HL-60 (cell line): ENCODE measurements at regions not wholly inside any gene's neighbourhood (a gene's known extent, or its start where the extent isn't known, plus 50 kb on each side); places are given as distances from the start of the nearest gene placed in this dataset.

Experiments
- DNase-seq, 2 experiments: peaks; one replicate each; pipeline ENCODE4 v3.0.0-alpha.2; 2010 to 2020; ENCODE audit warnings: low read depth in 1 of 2, low spot score in 1 of 2
- H3K27ac ChIP-seq: fragments of 250-450 bp; sonication (Bioruptor Pico); replicated peaks from 2 replicates; pipeline ENCODE4 v1.5.1; 2020; ENCODE audit warnings: mild to moderate bottlenecking, moderate library complexity
- H3K27me3 ChIP-seq: fragments of 250-450 bp; sonication (Bioruptor Pico); 2 replicates; pipeline ENCODE4 v1.5.1; 2021; ENCODE audit warnings: mild to moderate bottlenecking, moderate library complexity; ENCODE audit not compliant: insufficient read depth, poor library complexity, severe bottlenecking
- H3K4me3 ChIP-seq: replicated peaks from 2 replicates; pipeline ENCODE4 v1.5.1; 2011; ENCODE audit warnings: mild to moderate bottlenecking, control low read depth, low read length; ENCODE audit not compliant: insufficient read depth
- CTCF ChIP-seq: IDR thresholded peaks from one replicate; pipeline ENCODE4 v1.5.1; 2011; ENCODE audit warnings: low read length, control low read depth, inconsistent platforms; ENCODE audit not compliant: insufficient read depth
- GABPA ChIP-seq: IDR thresholded peaks from 2 replicates; pipeline ENCODE4 v1.6.1; 2012; ENCODE audit warnings: low read depth
- POLR2AphosphoS5 ChIP-seq: IDR thresholded peaks from 2 replicates; pipeline ENCODE4 v1.6.1; 2012; ENCODE audit warnings: low read depth
- REST ChIP-seq: IDR thresholded peaks from 2 replicates; pipeline ENCODE4 v1.6.1; 2012; ENCODE audit warnings: low read depth; ENCODE audit not compliant: insufficient replicate concordance
- SPI1 ChIP-seq: IDR thresholded peaks from 2 replicates; pipeline ENCODE4 v1.6.1; 2012; ENCODE audit warnings: low read depth, mild to moderate bottlenecking, borderline replicate concordance

GRCh38 chr1:23614032-23614660 is 54.8 kb upstream of the ID3 start:
- peaks cover 22% of the 10 kb centered on the region for H3K27me3 ChIP-seq
- no peak for TF ChIP-seq CTCF
- no peak for TF ChIP-seq POLR2AphosphoS5
- TF ChIP-seq GABPA = no peak
- no peak for TF ChIP-seq SPI1
- no peak for TF ChIP-seq REST
- no peak overlapping the region for H3K27ac ChIP-seq
- no peak overlapping the region for H3K4me3 ChIP-seq
- DNase-seq = no peak

GRCh38 chr1:23613191-23614031 is 54.1 kb upstream of the ID3 start:
- Histone ChIP-seq H3K27ac (no peak overlapping the region), H3K4me3 (no peak overlapping the region), H3K27me3 (peaks cover 15% of the 10 kb centered on the region)
- no peak for DNase-seq
- TF ChIP-seq CTCF (no peak), GABPA (no peak), POLR2AphosphoS5 (no peak), REST (no peak), SPI1 (no peak)

- no peak overlapping the region for H3K27ac ChIP-seq
- H3K27me3 ChIP-seq = peaks cover 4% of the 10 kb centered on the region
- H3K4me3 ChIP-seq = no peak overlapping the region
- TF ChIP-seq CTCF (no peak), GABPA (no peak), POLR2AphosphoS5 (no peak), REST (no peak), SPI1 (no peak)
- no peak for DNase-seq
Measured at GRCh38 chr1:23611601-23612327, 52.5 kb upstream of the ID3 start.
